ENCODE measurements at regions not wholly inside any gene's neighbourhood (a gene's known extent, or its start where the extent isn't known, plus 50 kb on each side); places are given as distances from the start of the nearest gene placed in this dataset.
A peak's percentile ranks its signal among the peaks of the same experiment; 100 is the strongest.

DNA sequence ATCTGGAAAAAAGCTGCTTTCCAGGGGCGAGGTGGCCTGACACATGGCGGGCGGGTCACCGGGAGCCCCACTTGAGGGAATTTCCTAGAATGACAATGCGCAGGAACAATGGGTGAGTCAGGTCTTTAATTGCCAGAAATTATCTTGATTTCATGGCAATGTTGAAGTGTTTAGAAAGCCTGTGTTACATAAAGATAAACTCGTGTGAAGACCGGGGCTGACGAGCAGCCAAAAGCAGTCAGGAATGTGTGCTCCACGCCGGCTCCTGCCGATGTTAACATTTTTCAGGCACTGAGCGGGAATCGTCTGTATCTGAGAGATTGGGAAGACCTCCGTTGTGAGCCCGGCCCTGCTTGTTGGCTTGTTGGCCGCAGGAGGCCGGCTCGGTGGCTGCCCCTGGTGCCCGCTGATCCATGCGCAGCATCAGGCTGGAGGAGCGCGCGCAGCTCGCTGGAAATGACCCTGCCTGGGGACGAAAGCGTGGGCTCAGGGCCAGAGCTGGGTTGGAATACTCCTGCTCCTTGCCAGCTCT, 353.1 kb downstream of the FOXL1 start (continued):
- TF ChIP-seq ZBTB11 (tag by site-specific recombination; conservative IDR thresholded peaks at IDR 0.05; ENCODE audit: low read depth) = peak; percentile 61
- no peak for TF ChIP-seq ZNF560 (tag by site-specific recombination; IDR thresholded peaks at IDR 0.05; ENCODE audit: borderline replicate concordance)
- TF ChIP-seq ZNF707 (tag by site-specific recombination; IDR thresholded peaks at IDR 0.05) = no peak
- TF ChIP-seq ZNF624 (tag by site-specific recombination; IDR thresholded peaks at IDR 0.05) = no peak
- TF ChIP-seq ZNF449 (tag by site-specific recombination; IDR thresholded peaks at IDR 0.05) = no peak
- peak; percentile 86 for TF ChIP-seq ZXDB (tag by site-specific recombination; IDR thresholded peaks at IDR 0.05)
- TF ChIP-seq ZNF529 (tag by site-specific recombination; IDR thresholded peaks at IDR 0.05; ENCODE audit: insufficient replicate concordance) = no peak
- no peak for TF ChIP-seq ZNF302 (tag by site-specific recombination; IDR thresholded peaks at IDR 0.05; ENCODE audit: low read depth)
- no peak for TF ChIP-seq ZNF114 (tag by site-specific recombination; IDR thresholded peaks at IDR 0.05)
- TF ChIP-seq HIC1 (tag by site-specific recombination; IDR thresholded peaks at IDR 0.05) = no peak
- TF ChIP-seq ZNF138 (tag by site-specific recombination; IDR thresholded peaks at IDR 0.05; ENCODE audit: borderline replicate concordance) = no peak
- TF ChIP-seq EGR2 (tag by site-specific recombination; IDR thresholded peaks at IDR 0.05; ENCODE audit: low read depth) = no peak
- TF ChIP-seq, protein P1, sequence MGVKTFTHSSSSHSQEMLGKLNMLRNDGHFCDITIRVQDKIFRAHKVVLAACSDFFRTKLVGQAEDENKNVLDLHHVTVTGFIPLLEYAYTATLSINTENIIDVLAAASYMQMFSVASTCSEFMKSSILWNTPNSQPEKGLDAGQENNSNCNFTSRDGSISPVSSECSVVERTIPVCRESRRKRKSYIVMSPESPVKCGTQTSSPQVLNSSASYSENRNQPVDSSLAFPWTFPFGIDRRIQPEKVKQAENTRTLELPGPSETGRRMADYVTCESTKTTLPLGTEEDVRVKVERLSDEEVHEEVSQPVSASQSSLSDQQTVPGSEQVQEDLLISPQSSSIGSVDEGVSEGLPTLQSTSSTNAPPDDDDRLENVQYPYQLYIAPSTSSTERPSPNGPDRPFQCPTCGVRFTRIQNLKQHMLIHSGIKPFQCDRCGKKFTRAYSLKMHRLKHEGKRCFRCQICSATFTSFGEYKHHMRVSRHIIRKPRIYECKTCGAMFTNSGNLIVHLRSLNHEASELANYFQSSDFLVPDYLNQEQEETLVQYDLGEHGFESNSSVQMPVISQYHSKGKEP (tag by site-specific recombination; IDR thresholded peaks at IDR 0.05) = no peak
- no peak for TF ChIP-seq ZFP69B (tag by site-specific recombination; IDR thresholded peaks at IDR 0.05)
- TF ChIP-seq INSM2 (tag by site-specific recombination; IDR thresholded peaks at IDR 0.05) = 0 out of 2 replicates have a peak, but pooled peaks have one; percentile 58
- TF ChIP-seq, protein P2, sequence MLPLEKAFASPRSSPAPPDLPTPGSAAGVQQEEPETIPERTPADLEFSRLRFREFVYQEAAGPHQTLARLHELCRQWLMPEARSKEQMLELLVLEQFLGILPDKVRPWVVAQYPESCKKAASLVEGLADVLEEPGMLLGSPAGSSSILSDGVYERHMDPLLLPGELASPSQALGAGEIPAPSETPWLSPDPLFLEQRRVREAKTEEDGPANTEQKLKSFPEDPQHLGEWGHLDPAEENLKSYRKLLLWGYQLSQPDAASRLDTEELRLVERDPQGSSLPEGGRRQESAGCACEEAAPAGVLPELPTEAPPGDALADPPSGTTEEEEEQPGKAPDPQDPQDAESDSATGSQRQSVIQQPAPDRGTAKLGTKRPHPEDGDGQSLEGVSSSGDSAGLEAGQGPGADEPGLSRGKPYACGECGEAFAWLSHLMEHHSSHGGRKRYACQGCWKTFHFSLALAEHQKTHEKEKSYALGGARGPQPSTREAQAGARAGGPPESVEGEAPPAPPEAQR (tag by site-specific recombination; IDR thresholded peaks at IDR 0.05) = no peak
- no peak for TF ChIP-seq SP3 (tag by site-specific recombination; IDR thresholded peaks at IDR 0.05)
- TF ChIP-seq ZBTB1 (tag by site-specific recombination; IDR thresholded peaks at IDR 0.05) = no peak
- TF ChIP-seq BCL11B (tag by site-specific recombination; IDR thresholded peaks at IDR 0.05; ENCODE audit: low read depth) = no peak
- TF ChIP-seq ZBTB21 (tag by site-specific recombination; IDR thresholded peaks at IDR 0.05) = peak; percentile 40; the same call in 1 of the 2 replicates
- no peak for TF ChIP-seq ZBTB20 (tag by site-specific recombination; IDR thresholded peaks at IDR 0.05)
- no peak for TF ChIP-seq ZFP37 (tag by site-specific recombination; IDR thresholded peaks at IDR 0.05)
- TF ChIP-seq, protein P3, sequence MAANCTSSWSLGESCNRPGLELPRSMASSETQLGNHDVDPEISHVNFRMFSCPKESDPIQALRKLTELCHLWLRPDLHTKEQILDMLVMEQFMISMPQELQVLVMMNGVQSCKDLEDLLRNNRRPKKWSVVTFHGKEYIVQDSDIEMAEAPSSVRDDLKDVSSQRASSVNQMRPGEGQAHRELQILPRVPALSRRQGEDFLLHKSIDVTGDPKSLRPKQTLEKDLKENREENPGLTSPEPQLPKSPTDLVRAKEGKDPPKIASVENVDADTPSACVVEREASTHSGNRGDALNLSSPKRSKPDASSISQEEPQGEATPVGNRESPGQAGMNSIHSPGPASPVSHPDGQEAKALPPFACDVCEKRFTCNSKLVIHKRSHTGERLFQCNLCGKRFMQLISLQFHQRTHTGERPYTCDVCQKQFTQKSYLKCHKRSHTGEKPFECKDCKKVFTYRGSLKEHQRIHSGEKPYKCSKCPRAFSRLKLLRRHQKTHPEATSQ (tag by site-specific recombination; IDR thresholded peaks at IDR 0.05) = no peak
- TF ChIP-seq, protein P4, sequence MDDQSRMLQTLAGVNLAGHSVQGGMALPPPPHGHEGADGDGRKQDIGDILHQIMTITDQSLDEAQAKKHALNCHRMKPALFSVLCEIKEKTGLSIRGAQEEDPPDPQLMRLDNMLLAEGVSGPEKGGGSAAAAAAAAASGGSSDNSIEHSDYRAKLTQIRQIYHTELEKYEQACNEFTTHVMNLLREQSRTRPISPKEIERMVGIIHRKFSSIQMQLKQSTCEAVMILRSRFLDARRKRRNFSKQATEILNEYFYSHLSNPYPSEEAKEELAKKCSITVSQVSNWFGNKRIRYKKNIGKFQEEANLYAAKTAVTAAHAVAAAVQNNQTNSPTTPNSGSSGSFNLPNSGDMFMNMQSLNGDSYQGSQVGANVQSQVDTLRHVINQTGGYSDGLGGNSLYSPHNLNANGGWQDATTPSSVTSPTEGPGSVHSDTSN (CRISPR knock-in tag; IDR thresholded peaks at IDR 0.05) = no peak
- TF ChIP-seq TCF7L2 (IDR thresholded peaks at IDR 0.05; ENCODE audit: borderline replicate concordance, low read depth, low read length) = no peak
